ENCODE measurements at regions not wholly inside any gene's neighbourhood (a gene's known extent, or its start where the extent isn't known, plus 50 kb on each side); places are given as distances from the start of the nearest gene placed in this dataset.

GRCh38 chr10:9762966-9763656 is 1254.6 kb upstream of the CELF2 start:
- TF ChIP-seq CTCF (IDR thresholded peaks at IDR 0.05) = no peak
- Histone ChIP-seq H3K4me3 (ENCODE audit: low read length) (no peak overlapping the region), H3K36me3 (ENCODE audit: insufficient read depth, low read length) (no peaks in the 10 kb centered on the region), H3K27ac (ENCODE audit: low read depth in 1 of 2, low read length in 2 of 2) (no peak overlapping the region), H3K4me1 (ENCODE audit: insufficient read depth, low read length) (no peaks in the 10 kb centered on the region), H3K9me3 (ENCODE audit: control insufficient read depth in 1 of 2, insufficient read depth in 1 of 2, low read length in 2 of 2) (no peaks in the 10 kb centered on the region), H3K27me3 (ENCODE audit: control insufficient read depth in 1 of 2, insufficient read depth in 2 of 2, low read length in 2 of 2) (no peaks in the 10 kb centered on the region)
- Mint-ChIP-seq H3K27ac (no peak overlapping the region), H3K4me1 (ENCODE audit: low read depth) (no peaks in the 10 kb centered on the region), H3K4me3 (no peak overlapping the region), H3K36me3 (ENCODE audit: low read depth) (no peaks in the 10 kb centered on the region), H3K9me3 (peaks cover 1% of the 10 kb centered on the region), H3K27me3 (peaks cover 6% of the 10 kb centered on the region)
- intact Hi-C loops (cut with DNase I, micrococcal nuclease) = no loop called here
- ChIA-PET CTCF (no interaction called here), POLR2A (no interaction called here)
- DNase-seq = no peak
- no peak for ATAC-seq (ENCODE audit: poor library complexity)

GRCh38 chr10:9766762-9767161 is 1250.9 kb upstream of the CELF2 start:
- no peaks in the 10 kb centered on the region for H3K9me3 ChIP-seq (ENCODE audit: control insufficient read depth in 1 of 2, insufficient read depth in 1 of 2, low read length in 2 of 2)
- H3K36me3 Mint-ChIP-seq (ENCODE audit: low read depth) = no peaks in the 10 kb centered on the region
- DNase-seq = no peak
- intact Hi-C loops (cut with DNase I, micrococcal nuclease) = no loop called here
- H3K36me3 ChIP-seq (ENCODE audit: insufficient read depth, low read length) = no peaks in the 10 kb centered on the region
- peaks cover 1% of the 10 kb centered on the region for H3K9me3 Mint-ChIP-seq
- no peak overlapping the region for H3K27ac ChIP-seq (ENCODE audit: low read depth in 1 of 2, low read length in 2 of 2)
- H3K27me3 Mint-ChIP-seq = peaks cover 12% of the 10 kb centered on the region
- no peaks in the 10 kb centered on the region for H3K27me3 ChIP-seq (ENCODE audit: control insufficient read depth in 1 of 2, insufficient read depth in 2 of 2, low read length in 2 of 2)
- no peaks in the 10 kb centered on the region for H3K4me1 ChIP-seq (ENCODE audit: insufficient read depth, low read length)
- POLR2A ChIA-PET = no interaction called here
- H3K27ac Mint-ChIP-seq = no peak overlapping the region
- no peak overlapping the region for H3K4me3 Mint-ChIP-seq
- no peak for ATAC-seq (ENCODE audit: poor library complexity)
- CTCF ChIA-PET = no interaction called here
- no peak overlapping the region for H3K4me3 ChIP-seq (ENCODE audit: low read length)
- no peaks in the 10 kb centered on the region for H3K4me1 Mint-ChIP-seq (ENCODE audit: low read depth)
- TF ChIP-seq CTCF (IDR thresholded peaks at IDR 0.05) = no peak

GRCh38 chr10:9781666-9782065 is 1236.0 kb upstream of the CELF2 start:
- Mint-ChIP-seq H3K9me3 (no peaks in the 10 kb centered on the region), H3K27me3 (peaks cover 8% of the 10 kb centered on the region), H3K4me1 (ENCODE audit: low read depth) (no peaks in the 10 kb centered on the region), H3K36me3 (ENCODE audit: low read depth) (no peaks in the 10 kb centered on the region), H3K4me3 (no peak overlapping the region), H3K27ac (no peak overlapping the region)
- H3K4me3 ChIP-seq (ENCODE audit: low read length) = no peak overlapping the region
- H3K9me3 ChIP-seq (ENCODE audit: control insufficient read depth in 1 of 2, insufficient read depth in 1 of 2, low read length in 2 of 2) = no peaks in the 10 kb centered on the region
- no peak for TF ChIP-seq CTCF (IDR thresholded peaks at IDR 0.05)
- POLR2A ChIA-PET = no interaction called here
- CTCF ChIA-PET = no interaction called here
- ATAC-seq (ENCODE audit: poor library complexity) (no peak), DNase-seq (no peak)
- no peak overlapping the region for H3K27ac ChIP-seq (ENCODE audit: low read depth in 1 of 2, low read length in 2 of 2)
- no peaks in the 10 kb centered on the region for H3K27me3 ChIP-seq (ENCODE audit: control insufficient read depth in 1 of 2, insufficient read depth in 2 of 2, low read length in 2 of 2)
- no peaks in the 10 kb centered on the region for H3K4me1 ChIP-seq (ENCODE audit: insufficient read depth, low read length)
- intact Hi-C loops (cut with DNase I, micrococcal nuclease) = no loop called here
- no peaks in the 10 kb centered on the region for H3K36me3 ChIP-seq (ENCODE audit: insufficient read depth, low read length)

Data from CD4-positive, alpha-beta T cell (primary cell).